A549 (cell line): ENCODE measurements at regions not wholly inside any gene's neighbourhood (a gene's known extent, or its start where the extent isn't known, plus 50 kb on each side); places are given as distances from the start of the nearest gene placed in this dataset.
"Not testable (repeated sequence)": the region's sequence is repeated elsewhere in the genome, so short reads cannot be mapped to it uniquely, and the experiment has no call there.

ENCODE experiments used
- ATAC-seq, 2 experiments: fragments of 200-7000 bp in 1 of 2; fragments of >200 bp in 1 of 2; cut with Nextera tagmentation in 1 of 2; cut with Tn5 transposase in 1 of 2; 3 replicates each; pipeline versions ENCODE4 v1.8.0 to v1.9.1; 2018 to 2020; ENCODE audit warnings: mild to moderate bottlenecking in 1 of 2, moderate library complexity in 1 of 2
- CTCF ChIA-PET: fragments of 300-600 bp; sonication (Branson Sonifier 250); formaldehyde crosslinking; extraction: SDS; loops from one replicate; lab custom pipeline; 2021; ENCODE audit warnings: antibody characterized with exemption, inconsistent platforms; lab: Yijun Ruan, JAX
- POLR2A ChIA-PET: fragments of 350-600 bp; formaldehyde crosslinking; extraction: SDS; loops from one replicate; lab custom pipeline; 2021; ENCODE audit warnings: antibody characterized with exemption, inconsistent platforms; lab: Yijun Ruan, JAX
- DNase-seq, 2 experiments: peaks; one replicate each; pipeline versions ENCODE4 v3.0.0 to v3.0.0-alpha.2; 2011 to 2016; ENCODE audit warnings: low read depth in 1 of 2, low spot score in 1 of 2
- FAIRE-seq: peaks from 2 replicates; lab custom pipeline; 2011; peaks lifted over from hg19 to GRCh38; lab: Jason Lieb, UNC
- H3K27ac ChIP-seq, 2 experiments: fragments of >200 bp; sonication (Bioruptor Twin); formaldehyde crosslinking; 3 replicates each; pipeline ENCODE4 v1.5.1; 2016 to 2017
- H3K4me1 ChIP-seq: fragments of >200 bp; sonication (Bioruptor Twin); formaldehyde crosslinking; 3 replicates; pipeline ENCODE4 v1.6.1; 2016
- H3K4me2 ChIP-seq: fragments of >200 bp; sonication (Bioruptor Twin); formaldehyde crosslinking; 3 replicates; pipeline ENCODE4 v1.6.1; 2016
- H3K4me3 ChIP-seq: fragments of >200 bp; sonication (Bioruptor Twin); formaldehyde crosslinking; 3 replicates; pipeline ENCODE4 v1.5.1; 2016
- H3K9me3 ChIP-seq: fragments of >200 bp; sonication (Bioruptor Twin); formaldehyde crosslinking; 3 replicates; pipeline ENCODE4 v1.6.1; 2016
- CEBPB ChIP-seq, 2 experiments: fragments of >200 bp in 1 of 2; sonication (Bioruptor Twin) in 1 of 2; formaldehyde crosslinking in 1 of 2; IDR thresholded peaks; 2 replicates each; pipeline ENCODE4 v1.6.1; 2012 to 2016
- CHD4 ChIP-seq: fragments of 200-600 bp; sonication (generic); IDR thresholded peaks from 2 replicates; pipeline ENCODE4 v1.6.1; 2016; ENCODE audit warnings: antibody characterized with exemption, mild to moderate bottlenecking, borderline replicate concordance
- EHF ChIP-seq: fragments of 250-450 bp; sonication (Bioruptor Pico); IDR thresholded peaks from 2 replicates; pipeline ENCODE4 v1.5.0; 2020; ENCODE audit warnings: mild to moderate bottlenecking
- FOSB ChIP-seq: fragments of 250-450 bp; sonication (Bioruptor Pico); IDR thresholded peaks from 2 replicates; pipeline ENCODE4 v1.5.0; 2020; ENCODE audit warnings: mild to moderate bottlenecking, moderate library complexity
- FOSL2 ChIP-seq, 2 experiments: fragments of 450-650 bp in 1 of 2; fragments of >200 bp in 1 of 2; sonication (Bioruptor Twin) in 1 of 2; formaldehyde crosslinking; IDR thresholded peaks; 2 replicates each; pipeline versions ENCODE4 v1.5.0 to v1.6.1; 2016 to 2020; ENCODE audit warnings: mild to moderate bottlenecking in 1 of 2, moderate library complexity in 1 of 2
- GATA3 ChIP-seq: IDR thresholded peaks from 2 replicates; pipeline ENCODE4 v1.6.1; 2012; ENCODE audit warnings: borderline replicate concordance
- HDAC2 ChIP-seq: fragments of 200-600 bp; sonication (generic); IDR thresholded peaks from 2 replicates; pipeline ENCODE4 v1.6.1; 2016
- HOXA7 ChIP-seq: fragments of 250-450 bp; sonication (Bioruptor Pico); IDR thresholded peaks from 2 replicates; pipeline ENCODE4 v1.5.0; 2020; ENCODE audit warnings: mild to moderate bottlenecking, moderate library complexity
- KDM1A ChIP-seq: fragments of 200-600 bp; sonication (generic); IDR thresholded peaks from 2 replicates; pipeline ENCODE4 v1.6.1; 2016; ENCODE audit warnings: low read depth, mild to moderate bottlenecking
- POLR2AphosphoS2 ChIP-seq: conservative IDR thresholded peaks from 2 replicates; pipeline ENCODE4 v1.6.1; 2012; ENCODE audit warnings: low read length, improper control_type of control experiment, inconsistent platforms
- RAD21 ChIP-seq, 2 experiments: fragments of >200 bp in 1 of 2; sonication (Bioruptor Twin) in 1 of 2; formaldehyde crosslinking in 1 of 2; IDR thresholded peaks in 1 of 2; conservative IDR thresholded peaks in 1 of 2; 2 replicates in 1 of 2; 3 replicates in 1 of 2; pipeline ENCODE4 v1.6.1; 2012 to 2018; ENCODE audit warnings: inconsistent platforms in 1 of 2
- TP53 ChIP-seq: fragments of 250-450 bp; sonication (Bioruptor Pico); IDR thresholded peaks from 2 replicates; pipeline ENCODE4 v1.5.0; 2021; ENCODE audit warnings: mild to moderate bottlenecking, moderate library complexity
- ZSCAN20 ChIP-seq: fragments of 250-450 bp; sonication (Bioruptor Pico); IDR thresholded peaks from 2 replicates; pipeline ENCODE4 v1.8.0; 2022; ENCODE audit warnings: mild to moderate bottlenecking, moderate library complexity
- WGBS: methylation state at CpG from one replicate; pipeline ENCODE4 v1.1.6; 2017; ENCODE audit errors: missing lambda C conversion rate; 5-methylcytosine and 5-hydroxymethylcytosine counted together
- TF ChIP-seq, protein P1 (sequence below): fragments of 200-600 bp; sonication (generic); IDR thresholded peaks from 2 replicates; pipeline ENCODE4 v1.6.1; 2016; ENCODE audit warnings: antibody characterized with exemption, mild to moderate bottlenecking, moderate library complexity
- TF ChIP-seq, protein P2 (sequence below): fragments of >200 bp; sonication (Bioruptor Twin); formaldehyde crosslinking; IDR thresholded peaks from 3 replicates; pipeline ENCODE4 v1.5.1; 2016
- TF ChIP-seq, protein P3 (sequence below): IDR thresholded peaks from 2 replicates; pipeline ENCODE4 v1.6.1; 2012
- TF ChIP-seq, protein P4 (sequence below): IDR thresholded peaks from 2 replicates; pipeline ENCODE4 v1.6.1; 2012; ENCODE audit warnings: low read depth, borderline replicate concordance
- TF ChIP-seq, protein P5 (sequence below): fragments of 150-350 bp; IDR thresholded peaks from 2 replicates; pipeline ENCODE4 v1.6.1; 2014; ENCODE audit warnings: low read depth, mild to moderate bottlenecking, low read length

DNA sequence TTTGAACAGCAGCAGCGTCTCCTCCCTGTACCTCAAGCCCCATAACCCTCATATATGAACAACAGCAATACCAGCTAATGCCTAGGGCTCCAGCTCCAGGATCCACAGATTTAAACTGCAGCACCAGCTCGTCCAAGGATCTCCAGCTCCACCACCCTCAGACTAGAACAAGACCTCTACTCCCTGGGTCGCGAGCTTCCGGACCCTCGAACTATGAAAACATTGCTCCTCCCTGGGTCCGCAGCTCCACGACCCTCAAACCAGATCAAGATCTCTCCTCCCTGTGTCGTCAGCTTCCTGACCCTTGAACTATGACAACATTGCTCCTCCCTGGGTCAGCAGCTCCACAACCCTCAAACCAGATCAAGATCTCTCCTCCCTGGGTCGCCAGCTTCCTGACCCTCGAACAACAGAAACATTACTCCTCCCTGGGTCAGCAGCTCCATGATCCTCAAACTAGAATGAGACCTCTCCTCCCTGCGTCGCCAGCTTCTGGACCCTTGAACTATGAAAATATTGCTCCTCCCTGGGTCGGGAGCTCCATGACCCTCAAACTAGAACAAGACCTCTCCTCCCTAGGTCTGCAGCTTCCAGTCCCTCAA lies 339.0 kb upstream of the SULF2 start:
- POLR2A ChIA-PET = no interaction called here
- 0 out of 3 replicates have a peak overlapping the region, but pooled peaks have one; percentile 12 for H3K4me2 ChIP-seq
- TF ChIP-seq, protein P1, sequence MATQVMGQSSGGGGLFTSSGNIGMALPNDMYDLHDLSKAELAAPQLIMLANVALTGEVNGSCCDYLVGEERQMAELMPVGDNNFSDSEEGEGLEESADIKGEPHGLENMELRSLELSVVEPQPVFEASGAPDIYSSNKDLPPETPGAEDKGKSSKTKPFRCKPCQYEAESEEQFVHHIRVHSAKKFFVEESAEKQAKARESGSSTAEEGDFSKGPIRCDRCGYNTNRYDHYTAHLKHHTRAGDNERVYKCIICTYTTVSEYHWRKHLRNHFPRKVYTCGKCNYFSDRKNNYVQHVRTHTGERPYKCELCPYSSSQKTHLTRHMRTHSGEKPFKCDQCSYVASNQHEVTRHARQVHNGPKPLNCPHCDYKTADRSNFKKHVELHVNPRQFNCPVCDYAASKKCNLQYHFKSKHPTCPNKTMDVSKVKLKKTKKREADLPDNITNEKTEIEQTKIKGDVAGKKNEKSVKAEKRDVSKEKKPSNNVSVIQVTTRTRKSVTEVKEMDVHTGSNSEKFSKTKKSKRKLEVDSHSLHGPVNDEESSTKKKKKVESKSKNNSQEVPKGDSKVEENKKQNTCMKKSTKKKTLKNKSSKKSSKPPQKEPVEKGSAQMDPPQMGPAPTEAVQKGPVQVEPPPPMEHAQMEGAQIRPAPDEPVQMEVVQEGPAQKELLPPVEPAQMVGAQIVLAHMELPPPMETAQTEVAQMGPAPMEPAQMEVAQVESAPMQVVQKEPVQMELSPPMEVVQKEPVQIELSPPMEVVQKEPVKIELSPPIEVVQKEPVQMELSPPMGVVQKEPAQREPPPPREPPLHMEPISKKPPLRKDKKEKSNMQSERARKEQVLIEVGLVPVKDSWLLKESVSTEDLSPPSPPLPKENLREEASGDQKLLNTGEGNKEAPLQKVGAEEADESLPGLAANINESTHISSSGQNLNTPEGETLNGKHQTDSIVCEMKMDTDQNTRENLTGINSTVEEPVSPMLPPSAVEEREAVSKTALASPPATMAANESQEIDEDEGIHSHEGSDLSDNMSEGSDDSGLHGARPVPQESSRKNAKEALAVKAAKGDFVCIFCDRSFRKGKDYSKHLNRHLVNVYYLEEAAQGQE = no peak
- TF ChIP-seq, all 56 proteins: peak for 0
- ATAC-seq = peak in 1 of 2 experiments; percentile 33; a peak in 1 of 6 replicates
- 32% methylated on average over 14 of the region's 14 CpGs for WGBS
- CTCF ChIA-PET = interaction anchor here (1.4 kb wide), 2 partner anchors 18 to 20 kb away, joined by 3 to 4 read pairs; no protein-coding TSS in a partner anchor
- Histone ChIP-seq H3K4me3 (no peak overlapping the region), H3K27ac (no peak overlapping the region), H3K4me1 (no peaks in the 10 kb centered on the region), H3K9me3 (peaks cover 12% of the 10 kb centered on the region; the same call in 2 of the 3 replicates)
- no peak for FAIRE-seq
- no peak for DNase-seq

DNA sequence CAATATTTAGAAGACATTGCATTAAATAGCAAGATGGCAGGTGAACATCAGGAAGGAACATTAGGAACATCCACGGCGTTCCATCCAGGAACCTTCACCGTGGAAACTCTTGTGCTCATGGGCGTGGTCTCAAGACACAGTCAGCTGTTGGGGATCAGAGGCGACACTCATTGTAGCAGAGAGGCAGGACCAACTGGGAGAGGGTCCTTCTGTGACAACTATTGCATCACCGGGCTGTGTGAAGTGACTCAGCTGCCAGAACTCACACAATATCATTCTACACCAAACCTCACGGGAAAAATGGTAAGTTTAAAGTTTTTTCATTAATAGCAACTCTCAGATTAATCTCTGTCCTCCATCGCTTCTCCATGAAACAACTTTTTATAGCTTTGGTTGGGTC lies 334.8 kb upstream of the SULF2 start:
- no peak overlapping the region for H3K4me3 ChIP-seq
- WGBS = 27% methylated on average over 8 of the region's 8 CpGs
- FAIRE-seq (no peak), ATAC-seq (no peak), DNase-seq (no peak)
- peaks cover 12% of the 10 kb centered on the region; the same call in 2 of the 3 replicates for H3K9me3 ChIP-seq
- no peak overlapping the region for H3K27ac ChIP-seq
- no peak overlapping the region for H3K4me2 ChIP-seq
- TF ChIP-seq RAD21 (conservative IDR thresholded peaks at IDR 0.05 in 1 of 2, IDR thresholded peaks at IDR 0.05 in 1 of 2) = no peak
- TF ChIP-seq, protein P2, sequence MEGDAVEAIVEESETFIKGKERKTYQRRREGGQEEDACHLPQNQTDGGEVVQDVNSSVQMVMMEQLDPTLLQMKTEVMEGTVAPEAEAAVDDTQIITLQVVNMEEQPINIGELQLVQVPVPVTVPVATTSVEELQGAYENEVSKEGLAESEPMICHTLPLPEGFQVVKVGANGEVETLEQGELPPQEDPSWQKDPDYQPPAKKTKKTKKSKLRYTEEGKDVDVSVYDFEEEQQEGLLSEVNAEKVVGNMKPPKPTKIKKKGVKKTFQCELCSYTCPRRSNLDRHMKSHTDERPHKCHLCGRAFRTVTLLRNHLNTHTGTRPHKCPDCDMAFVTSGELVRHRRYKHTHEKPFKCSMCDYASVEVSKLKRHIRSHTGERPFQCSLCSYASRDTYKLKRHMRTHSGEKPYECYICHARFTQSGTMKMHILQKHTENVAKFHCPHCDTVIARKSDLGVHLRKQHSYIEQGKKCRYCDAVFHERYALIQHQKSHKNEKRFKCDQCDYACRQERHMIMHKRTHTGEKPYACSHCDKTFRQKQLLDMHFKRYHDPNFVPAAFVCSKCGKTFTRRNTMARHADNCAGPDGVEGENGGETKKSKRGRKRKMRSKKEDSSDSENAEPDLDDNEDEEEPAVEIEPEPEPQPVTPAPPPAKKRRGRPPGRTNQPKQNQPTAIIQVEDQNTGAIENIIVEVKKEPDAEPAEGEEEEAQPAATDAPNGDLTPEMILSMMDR = no peak
- TF ChIP-seq, protein P3, sequence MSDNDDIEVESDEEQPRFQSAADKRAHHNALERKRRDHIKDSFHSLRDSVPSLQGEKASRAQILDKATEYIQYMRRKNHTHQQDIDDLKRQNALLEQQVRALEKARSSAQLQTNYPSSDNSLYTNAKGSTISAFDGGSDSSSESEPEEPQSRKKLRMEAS = no peak
- no peak for TF ChIP-seq FOSB (CRISPR knock-in tag)
- TF ChIP-seq TP53 (CRISPR knock-in tag) = no peak
- no peak for TF ChIP-seq ZSCAN20 (CRISPR knock-in tag)
- TF ChIP-seq, protein P4, sequence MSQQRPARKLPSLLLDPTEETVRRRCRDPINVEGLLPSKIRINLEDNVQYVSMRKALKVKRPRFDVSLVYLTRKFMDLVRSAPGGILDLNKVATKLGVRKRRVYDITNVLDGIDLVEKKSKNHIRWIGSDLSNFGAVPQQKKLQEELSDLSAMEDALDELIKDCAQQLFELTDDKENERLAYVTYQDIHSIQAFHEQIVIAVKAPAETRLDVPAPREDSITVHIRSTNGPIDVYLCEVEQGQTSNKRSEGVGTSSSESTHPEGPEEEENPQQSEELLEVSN = no peak
- POLR2A ChIA-PET = no interaction called here
- CTCF ChIA-PET = no interaction called here
- H3K4me1 ChIP-seq = no peaks in the 10 kb centered on the region

DNA sequence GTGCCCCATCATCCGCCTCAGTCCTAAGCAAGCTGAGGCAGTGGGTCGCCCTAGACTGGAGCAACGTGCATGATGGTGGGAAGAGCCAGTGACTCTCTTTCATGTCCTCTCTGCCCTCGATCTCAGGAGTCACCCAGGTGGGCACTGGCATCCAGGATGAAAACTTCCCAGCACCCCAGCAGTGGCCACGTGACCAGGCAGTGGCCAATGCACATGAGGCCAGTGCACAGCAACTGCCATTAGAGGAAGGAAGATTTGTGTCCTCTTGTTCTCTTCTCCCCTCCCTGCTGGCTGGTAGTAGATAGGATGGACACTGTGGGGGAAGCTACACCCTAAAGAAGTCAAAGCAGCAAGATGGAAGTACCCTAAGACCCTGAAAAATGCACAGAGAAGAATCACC lies 334.1 kb upstream of the SULF2 start:
- H3K9me3 ChIP-seq = peaks cover 12% of the 10 kb centered on the region; the same call in 2 of the 3 replicates
- CTCF ChIA-PET = interaction anchor here (0.9 kb wide), 1 partner anchor 9 kb away, joined by 3 read pairs; no protein-coding TSS in a partner anchor
- H3K4me1 ChIP-seq, ATAC-seq, H3K4me3 ChIP-seq, H3K4me2 ChIP-seq, FAIRE-seq, POLR2A ChIA-PET, H3K27ac ChIP-seq, DNase-seq: not testable (repeated sequence)
- WGBS = 38% methylated on average over 4 of the region's 5 CpGs

DNA sequence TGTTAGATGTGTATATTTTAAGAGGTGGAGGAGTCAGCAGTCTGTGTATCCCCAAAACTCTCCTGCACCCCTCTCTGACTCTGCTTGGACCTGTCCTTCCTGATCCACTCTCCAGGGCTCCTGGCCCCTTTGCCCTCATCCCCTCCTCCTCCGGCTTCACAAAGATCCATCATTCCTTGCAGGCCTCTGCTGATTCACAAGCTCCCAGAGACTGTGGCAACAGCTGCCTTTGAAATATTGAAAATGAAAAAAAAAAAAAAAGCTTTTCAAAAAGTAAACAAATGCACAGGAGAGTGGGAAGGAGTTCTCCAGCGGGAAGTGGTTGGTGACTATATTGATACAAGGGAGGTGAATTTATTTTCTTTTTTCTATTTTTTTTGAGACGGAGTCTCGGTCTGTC lies 330.2 kb upstream of the SULF2 start:
- DNase-seq (no peak), FAIRE-seq (no peak), ATAC-seq (no peak)
- no peak overlapping the region for H3K4me3 ChIP-seq
- WGBS = 75% methylated on average over 4 of the region's 4 CpGs
- H3K9me3 ChIP-seq = no peaks in the 10 kb centered on the region
- H3K4me1 ChIP-seq = no peaks in the 10 kb centered on the region
- no peak overlapping the region for H3K27ac ChIP-seq
- ChIA-PET POLR2A (no interaction called here), CTCF (interaction anchor here (1.5 kb wide), 1 partner anchor 329 kb away, joined by 3 read pairs; no protein-coding TSS in a partner anchor)
- no peak overlapping the region for H3K4me2 ChIP-seq
- TF ChIP-seq EHF (CRISPR knock-in tag) (no peak), POLR2AphosphoS2 (no peak), HOXA7 (no peak), FOSL2 (IDR thresholded peaks at IDR 0.05) (no peak), FOSL2 (CRISPR knock-in tag; IDR thresholded peaks at IDR 0.05) (no peak), CHD4 (no peak), HDAC2 (no peak), CEBPB (IDR thresholded peaks at IDR 0.05) (no peak), KDM1A (no peak), GATA3 (no peak)
- TF ChIP-seq, protein P2 = no peak
- TF ChIP-seq, protein P5, sequence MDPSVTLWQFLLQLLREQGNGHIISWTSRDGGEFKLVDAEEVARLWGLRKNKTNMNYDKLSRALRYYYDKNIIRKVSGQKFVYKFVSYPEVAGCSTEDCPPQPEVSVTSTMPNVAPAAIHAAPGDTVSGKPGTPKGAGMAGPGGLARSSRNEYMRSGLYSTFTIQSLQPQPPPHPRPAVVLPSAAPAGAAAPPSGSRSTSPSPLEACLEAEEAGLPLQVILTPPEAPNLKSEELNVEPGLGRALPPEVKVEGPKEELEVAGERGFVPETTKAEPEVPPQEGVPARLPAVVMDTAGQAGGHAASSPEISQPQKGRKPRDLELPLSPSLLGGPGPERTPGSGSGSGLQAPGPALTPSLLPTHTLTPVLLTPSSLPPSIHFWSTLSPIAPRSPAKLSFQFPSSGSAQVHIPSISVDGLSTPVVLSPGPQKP = no peak
